B cell (primary cell): ENCODE measurements at regions not wholly inside any gene's neighbourhood (a gene's known extent, or its start where the extent isn't known, plus 50 kb on each side); places are given as distances from the start of the nearest gene placed in this dataset.

Source experiments
- ATAC-seq: fragments of 200-7000 bp; cut with Tn5 transposase; one replicate; pipeline ENCODE4 v1.10.0; 2021; ENCODE audit warnings: low read depth, mild to moderate bottlenecking, moderate number of reproducible peaks, moderate library complexity
- CTCF ChIA-PET: fragments of 350-600 bp; sonication (Branson Sonifier 250); formaldehyde crosslinking; loops from one replicate; lab custom pipeline; 2021; ENCODE audit warnings: antibody characterized with exemption, inconsistent platforms; lab: Charles Lee
- POLR2A ChIA-PET: fragments of 350-600 bp; sonication (Branson Sonifier 250); formaldehyde crosslinking; loops from one replicate; lab custom pipeline; 2021; ENCODE audit warnings: antibody characterized with exemption; lab: Charles Lee
- DNase-seq: peaks from one replicate; pipeline ENCODE4 v3.0.0; 2013
- H2AFZ ChIP-seq: 2 replicates; pipeline ENCODE4 v1.6.1; 2012; ENCODE audit warnings: mild to moderate bottlenecking, low read depth, low read length; ENCODE audit not compliant: insufficient read depth, poor library complexity, severe bottlenecking
- H3K27ac ChIP-seq, 2 donors: 1 replicate in 1 of 2; 2 replicates in 1 of 2; pipeline ENCODE4 v1.5.1; 2012 to 2013; ENCODE audit warnings: low read length in 2 of 2, mild to moderate bottlenecking in 2 of 2, moderate library complexity in 1 of 2
- H3K27me3 ChIP-seq, 4 experiments: fragments of 200-600 bp in 1 of 4; sonication (generic) in 1 of 4; replicated peaks in 1 of 4; 1 replicate in 2 of 4; 2 replicates in 2 of 4; pipeline versions ENCODE4 v1.6.1 to v1.7.0; 2013 to 2016; ENCODE audit warnings: low read length in 3 of 4, mild to moderate bottlenecking in 2 of 4, mixed read lengths in 1 of 4, moderate library complexity in 1 of 4; ENCODE audit not compliant: insufficient read depth in 4 of 4, control insufficient read depth in 3 of 4; ENCODE audit errors: control extremely low read depth in 1 of 4
- H3K36me3 ChIP-seq, 2 experiments: replicated peaks in 1 of 2; 1 replicate in 1 of 2; 2 replicates in 1 of 2; pipeline versions ENCODE4 v1.6.1 to v1.7.1; 2013; ENCODE audit warnings: low read length in 1 of 2; ENCODE audit not compliant: insufficient read depth in 2 of 2, control insufficient read depth in 1 of 2; ENCODE audit errors: control extremely low read depth in 1 of 2, extremely low read depth in 1 of 2
- H3K4me1 ChIP-seq, 2 donors: fragments of 200-600 bp in 1 of 2; sonication (generic) in 1 of 2; 1 replicate in 1 of 2; 2 replicates in 1 of 2; pipeline versions ENCODE4 v1.5.1 to v1.6.1; 2013 to 2017; ENCODE audit warnings: low read length in 2 of 2; ENCODE audit not compliant: control insufficient read depth in 2 of 2, insufficient read depth in 2 of 2
- H3K4me2 ChIP-seq: replicated peaks from 2 replicates; pipeline ENCODE3; 2012; ENCODE audit warnings: mild to moderate bottlenecking, low read depth, low read length; ENCODE audit not compliant: poor library complexity, severe bottlenecking
- H3K4me3 ChIP-seq, 5 experiments: fragments of 200-600 bp in 1 of 5; sonication (generic) in 1 of 5; 1 replicate in 3 of 5; 2 replicates in 2 of 5; pipeline versions ENCODE4 v1.5.1 to v1.7.0; 2011 to 2016; ENCODE audit warnings: low read length in 4 of 5, mild to moderate bottlenecking in 4 of 5, low read depth in 2 of 5, control low read depth in 1 of 5, moderate library complexity in 1 of 5; ENCODE audit not compliant: insufficient read depth in 1 of 5; ENCODE audit errors: control extremely low read depth in 1 of 5, extremely low read depth in 1 of 5
- H3K79me2 ChIP-seq: fragments of 200-600 bp; sonication (generic); one replicate; pipeline ENCODE4 v1.6.0; 2016; ENCODE audit warnings: low read length; ENCODE audit not compliant: control insufficient read depth, insufficient read depth
- H3K9ac ChIP-seq: fragments of 200-600 bp; sonication (generic); 2 replicates; pipeline ENCODE4 v1.6.1; 2017; ENCODE audit warnings: mild to moderate bottlenecking, low read length, moderate library complexity
- H3K9me3 ChIP-seq, 3 donors: one replicate each; pipeline versions ENCODE4 v1.6.1 to v1.7.1; 2013; ENCODE audit warnings: low read length in 2 of 3; ENCODE audit not compliant: control insufficient read depth in 2 of 3, insufficient read depth in 1 of 3; ENCODE audit errors: control extremely low read depth in 1 of 3
- H4K20me1 ChIP-seq: 2 replicates; pipeline ENCODE4 v1.6.0; 2012; ENCODE audit warnings: mild to moderate bottlenecking, low read length; ENCODE audit not compliant: insufficient read depth, control insufficient read depth, poor library complexity, severe bottlenecking
- H3K27ac Mint-ChIP-seq: one replicate; pipeline ENCODE4 v1.8.0; 2021; ENCODE audit warnings: mixed read lengths
- H3K27me3 Mint-ChIP-seq: one replicate; pipeline ENCODE4 v1.8.0; 2021; ENCODE audit warnings: mixed read lengths
- H3K4me1 Mint-ChIP-seq: one replicate; pipeline ENCODE4 v1.8.0; 2021; ENCODE audit warnings: mixed read lengths
- H3K4me3 Mint-ChIP-seq: one replicate; pipeline ENCODE4 v1.8.0; 2021; ENCODE audit warnings: mixed read lengths
- H3K9me3 Mint-ChIP-seq: one replicate; pipeline ENCODE4 v1.8.0; 2022; ENCODE audit warnings: mixed read lengths; ENCODE audit not compliant: insufficient read depth
- EZH2 ChIP-seq: IDR thresholded peaks from 2 replicates; pipeline ENCODE4 v1.6.1; 2012; ENCODE audit warnings: borderline replicate concordance, low read depth, mild to moderate bottlenecking, moderate library complexity, low read length; ENCODE audit not compliant: insufficient read depth, poor library complexity, severe bottlenecking
- WGBS: methylation state at CpG from one replicate; pipeline ENCODE4 v1.1.5; 2013; ENCODE audit warnings: missing lambda C conversion rate; ENCODE audit not compliant: insufficient coverage; 5-methylcytosine and 5-hydroxymethylcytosine counted together
- intact Hi-C: fragments of 100-400 bp; cut with micrococcal nuclease; formaldehyde crosslinking; loops from one replicate; pipeline ENCODE4 v1.10.0; 2022
- TF ChIP-seq, protein P1 (sequence below): fragments of 200-600 bp; IDR thresholded peaks from one replicate; pipeline ENCODE4 v1.8.0; 2022; ENCODE audit warnings: antibody characterized with exemption, mild to moderate bottlenecking

DNA sequence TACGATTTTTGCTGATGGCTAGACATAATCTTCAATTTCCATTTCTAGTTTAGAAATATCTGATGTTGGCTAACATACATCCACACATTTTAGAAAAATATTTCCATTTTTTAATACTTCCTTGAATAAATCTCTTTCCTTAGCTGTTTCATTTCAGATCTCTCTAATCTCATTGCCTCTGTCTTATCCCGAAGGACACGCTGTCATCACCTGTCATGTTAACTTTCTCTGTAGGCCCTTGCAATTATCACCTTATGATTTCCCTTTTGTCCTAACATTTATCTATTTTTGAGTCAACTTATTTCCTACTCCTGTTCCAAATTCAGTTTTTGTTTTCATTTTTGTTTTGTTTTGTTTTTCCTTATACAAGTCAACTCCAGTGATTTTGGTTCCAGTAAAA, 173.1 kb upstream of the POM121L12 start:
- Histone ChIP-seq H3K36me3 (no peaks in the 10 kb centered on the region), H3K9me3 (peaks cover 0 to 14% (median 5%) of the 10 kb centered on the region in 3 donors), H3K79me2 (no peaks in the 10 kb centered on the region), H3K4me2 (no peak overlapping the region), H3K27ac (no peak overlapping the region), H3K9ac (no peak overlapping the region), H3K27me3 (no peaks in the 10 kb centered on the region), H4K20me1 (no peaks in the 10 kb centered on the region), H3K4me3 (no peak overlapping the region), H3K4me1 (no peaks in the 10 kb centered on the region), H2AFZ (no peak overlapping the region)
- no peaks in the 10 kb centered on the region for H3K27me3 Mint-ChIP-seq
- peaks cover 6% of the 10 kb centered on the region for H3K9me3 Mint-ChIP-seq
- H3K4me3 Mint-ChIP-seq, result no peak overlapping the region
- intact Hi-C loops, result no loop called here
- no peaks in the 10 kb centered on the region for H3K4me1 Mint-ChIP-seq
- ATAC-seq, result no peak
- ChIA-PET POLR2A (no interaction called here), CTCF (no interaction called here)
- no peak overlapping the region for H3K27ac Mint-ChIP-seq
- no peak for DNase-seq
- no peak for TF ChIP-seq EZH2
- TF ChIP-seq, protein P1, sequence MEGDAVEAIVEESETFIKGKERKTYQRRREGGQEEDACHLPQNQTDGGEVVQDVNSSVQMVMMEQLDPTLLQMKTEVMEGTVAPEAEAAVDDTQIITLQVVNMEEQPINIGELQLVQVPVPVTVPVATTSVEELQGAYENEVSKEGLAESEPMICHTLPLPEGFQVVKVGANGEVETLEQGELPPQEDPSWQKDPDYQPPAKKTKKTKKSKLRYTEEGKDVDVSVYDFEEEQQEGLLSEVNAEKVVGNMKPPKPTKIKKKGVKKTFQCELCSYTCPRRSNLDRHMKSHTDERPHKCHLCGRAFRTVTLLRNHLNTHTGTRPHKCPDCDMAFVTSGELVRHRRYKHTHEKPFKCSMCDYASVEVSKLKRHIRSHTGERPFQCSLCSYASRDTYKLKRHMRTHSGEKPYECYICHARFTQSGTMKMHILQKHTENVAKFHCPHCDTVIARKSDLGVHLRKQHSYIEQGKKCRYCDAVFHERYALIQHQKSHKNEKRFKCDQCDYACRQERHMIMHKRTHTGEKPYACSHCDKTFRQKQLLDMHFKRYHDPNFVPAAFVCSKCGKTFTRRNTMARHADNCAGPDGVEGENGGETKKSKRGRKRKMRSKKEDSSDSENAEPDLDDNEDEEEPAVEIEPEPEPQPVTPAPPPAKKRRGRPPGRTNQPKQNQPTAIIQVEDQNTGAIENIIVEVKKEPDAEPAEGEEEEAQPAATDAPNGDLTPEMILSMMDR, result no peak
- 100% methylated on average over 2 of the region's 3 CpGs for WGBS

DNA sequence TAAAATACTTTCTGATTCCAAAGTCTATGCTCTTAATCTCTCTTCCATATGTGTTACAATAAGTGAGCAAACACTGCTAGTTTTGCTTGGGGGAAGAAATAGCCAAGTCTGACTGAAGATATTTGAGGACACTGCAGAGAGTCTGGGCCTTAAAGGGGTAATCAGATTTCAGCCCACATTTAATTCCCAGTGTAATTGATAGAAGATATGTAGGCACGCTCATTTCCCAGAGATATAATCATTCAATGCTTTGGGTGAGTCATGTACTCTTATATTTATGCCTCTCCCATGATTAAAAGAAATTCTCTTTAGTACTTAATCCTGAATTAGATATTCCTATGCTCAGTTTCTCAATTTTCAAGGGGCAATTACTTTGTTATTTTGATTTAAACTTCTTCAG, 178.1 kb upstream of the POM121L12 start:
- Histone ChIP-seq H3K9me3 (peaks cover 0 to 3% (median 0%) of the 10 kb centered on the region in 3 donors), H4K20me1 (no peaks in the 10 kb centered on the region), H3K4me3 (no peak overlapping the region), H3K27ac (no peak overlapping the region), H3K36me3 (no peaks in the 10 kb centered on the region), H3K9ac (no peak overlapping the region), H2AFZ (no peak overlapping the region), H3K4me2 (no peak overlapping the region), H3K27me3 (no peaks in the 10 kb centered on the region), H3K79me2 (no peaks in the 10 kb centered on the region), H3K4me1 (no peaks in the 10 kb centered on the region)
- DNase-seq (no peak), ATAC-seq (no peak)
- ChIA-PET POLR2A (no interaction called here), CTCF (no interaction called here)
- Mint-ChIP-seq H3K27ac (no peak overlapping the region), H3K4me1 (no peaks in the 10 kb centered on the region), H3K9me3 (no peaks in the 10 kb centered on the region), H3K27me3 (no peaks in the 10 kb centered on the region), H3K4me3 (no peak overlapping the region)
- WGBS, result no CpG with 5 or more reads among the region's 1 CpG
- no peak for TF ChIP-seq EZH2
- intact Hi-C loops, result no loop called here
